ENCODE measurements at regions not wholly inside any gene's neighbourhood (a gene's known extent, or its start where the extent isn't known, plus 50 kb on each side); places are given as distances from the start of the nearest gene placed in this dataset.
"Not testable (repeated sequence)": the region's sequence is repeated elsewhere in the genome, so short reads cannot be mapped to it uniquely, and the experiment has no call there.

- TF ChIP-seq EZH2 (IDR thresholded peaks at IDR 0.05; ENCODE audit: insufficient read depth, poor library complexity, severe bottlenecking), result no peak
- no peak for TF ChIP-seq EZH2phosphoT487 (IDR thresholded peaks at IDR 0.05; ENCODE audit: insufficient read depth, low read depth)
- in situ Hi-C loops (cut with MboI), result loop anchor here (10.0 kb wide), 2 partner anchors 234 to 894 kb away; no protein-coding TSS in a partner anchor
- no peak overlapping the region for H2AFZ ChIP-seq
- peaks cover 12% of the 10 kb centered on the region for H3K79me2 ChIP-seq (ENCODE audit: insufficient read depth)
- peaks cover 3% of the 10 kb centered on the region; the same call in 1 of the 2 replicates for H4K20me1 ChIP-seq (ENCODE audit: insufficient read depth)
- WGBS, 2 experiments (ENCODE audit: low coverage in 1 of 2, low lambda C conversion rate in 2 of 2, missing lambda C conversion rate in 2 of 2), result 86 to 91% methylated on average over 7 of the region's 7 CpGs
- H3K4me3 ChIP-seq, result no peak overlapping the region
- H3K4me2 ChIP-seq (ENCODE audit: unreplicated experiment), result no peak overlapping the region
- no peak overlapping the region for H3K27ac ChIP-seq
- no peaks in the 10 kb centered on the region for H3K9me2 ChIP-seq (ENCODE audit: insufficient read depth)
- peaks cover 18% of the 10 kb centered on the region; the same call in 1 of the 2 replicates for H3F3A ChIP-seq (ENCODE audit: insufficient read depth)
- no peak overlapping the region for H3K9ac ChIP-seq
- no peaks in the 10 kb centered on the region for H3K9me3 ChIP-seq (ENCODE audit: low read depth)
- no peaks in the 10 kb centered on the region for H3K4me1 ChIP-seq (ENCODE audit: insufficient read depth)
- no peak for DNase-seq
- H3K27me3 ChIP-seq (replicated peaks; ENCODE audit: insufficient read depth), result no peaks in the 10 kb centered on the region
- H3K36me3 ChIP-seq (ENCODE audit: low read depth), result peaks cover 32% of the 10 kb centered on the region
Observed at GRCh38 chr22:25461301-25461700, 103.2 kb upstream of the GRK3 start.

GRCh38 chr22:25462474-25463346 lies 101.8 kb upstream of the GRK3 start:
- H2AFZ ChIP-seq; H3K9ac ChIP-seq; H3K4me3 ChIP-seq; H3K9me2 ChIP-seq (ENCODE audit: insufficient read depth); H3K9me3 ChIP-seq (ENCODE audit: low read depth); H3K27me3 ChIP-seq (replicated peaks; ENCODE audit: insufficient read depth); H3K4me2 ChIP-seq (ENCODE audit: unreplicated experiment); H3K79me2 ChIP-seq (ENCODE audit: insufficient read depth); H4K20me1 ChIP-seq (ENCODE audit: insufficient read depth); H3K4me1 ChIP-seq (ENCODE audit: insufficient read depth); H3K27ac ChIP-seq: not testable (repeated sequence)
- in situ Hi-C loops (cut with MboI), result loop anchor here (10.0 kb wide), 2 partner anchors 232 to 892 kb away; no protein-coding TSS in a partner anchor
- Histone ChIP-seq H3F3A (ENCODE audit: insufficient read depth) (peaks cover 18% of the 10 kb centered on the region; the same call in 1 of the 2 replicates), H3K36me3 (ENCODE audit: low read depth) (peaks cover 32% of the 10 kb centered on the region)
- 39 to 40% methylated on average over 15 of the region's 15 CpGs for WGBS, 2 experiments (ENCODE audit: low coverage in 1 of 2, low lambda C conversion rate in 2 of 2, missing lambda C conversion rate in 2 of 2)
- peak; percentile 88 for DNase-seq

GRCh38 chr22:25463347-25463628 lies 101.2 kb upstream of the GRK3 start:
- in situ Hi-C loops (cut with MboI), result loop anchor here (10.0 kb wide), 2 partner anchors 232 to 892 kb away; no protein-coding TSS in a partner anchor
- H3K27me3 ChIP-seq (replicated peaks; ENCODE audit: insufficient read depth); H2AFZ ChIP-seq; H3K4me3 ChIP-seq; H3K79me2 ChIP-seq (ENCODE audit: insufficient read depth); H3K9me2 ChIP-seq (ENCODE audit: insufficient read depth); H3K9me3 ChIP-seq (ENCODE audit: low read depth); H3K9ac ChIP-seq; H4K20me1 ChIP-seq (ENCODE audit: insufficient read depth); DNase-seq; H3K4me2 ChIP-seq (ENCODE audit: unreplicated experiment); H3K4me1 ChIP-seq (ENCODE audit: insufficient read depth); H3K27ac ChIP-seq: not testable (repeated sequence)
- Histone ChIP-seq H3F3A (ENCODE audit: insufficient read depth) (peaks cover 18% of the 10 kb centered on the region; the same call in 1 of the 2 replicates), H3K36me3 (ENCODE audit: low read depth) (peaks cover 32% of the 10 kb centered on the region)
- 76 to 79% methylated on average over 8 of the region's 8 CpGs for WGBS, 2 experiments (ENCODE audit: low coverage in 1 of 2, low lambda C conversion rate in 2 of 2, missing lambda C conversion rate in 2 of 2)

- not testable (repeated sequence) for H3K9me2 ChIP-seq (ENCODE audit: insufficient read depth); H3K9ac ChIP-seq; H3K4me2 ChIP-seq (ENCODE audit: unreplicated experiment); H3K4me3 ChIP-seq; DNase-seq; H3K4me1 ChIP-seq (ENCODE audit: insufficient read depth); H3K27ac ChIP-seq; H2AFZ ChIP-seq; H3K9me3 ChIP-seq (ENCODE audit: low read depth); H3K79me2 ChIP-seq (ENCODE audit: insufficient read depth); H4K20me1 ChIP-seq (ENCODE audit: insufficient read depth); H3K27me3 ChIP-seq (replicated peaks; ENCODE audit: insufficient read depth)
- 97 to 99% methylated on average over 9 of the region's 9 CpGs for WGBS, 2 experiments (ENCODE audit: low coverage in 1 of 2, low lambda C conversion rate in 2 of 2, missing lambda C conversion rate in 2 of 2)
- H3K36me3 ChIP-seq (ENCODE audit: low read depth), result peaks cover 25% of the 10 kb centered on the region
- H3F3A ChIP-seq (ENCODE audit: insufficient read depth), result peaks cover 18% of the 10 kb centered on the region; the same call in 1 of the 2 replicates
- in situ Hi-C loops (cut with MboI), result loop anchor here (10.0 kb wide), 2 partner anchors 230 to 890 kb away; no protein-coding TSS in a partner anchor
Observed at GRCh38 chr22:25464326-25464725, 100.1 kb upstream of the GRK3 start.

- 53 to 56% methylated on average over 4 of the region's 4 CpGs for WGBS, 2 experiments (ENCODE audit: low coverage in 1 of 2, low lambda C conversion rate in 2 of 2, missing lambda C conversion rate in 2 of 2)
- no peak overlapping the region for H3K9ac ChIP-seq
- H3K9me3 ChIP-seq (ENCODE audit: low read depth), result no peaks in the 10 kb centered on the region
- no peak overlapping the region for H3K27ac ChIP-seq
- in situ Hi-C loops (cut with MboI), result loop anchor here (10.0 kb wide), 2 partner anchors 229 to 889 kb away; no protein-coding TSS in a partner anchor
- no peak overlapping the region for H3K4me3 ChIP-seq
- H3K9me2 ChIP-seq (ENCODE audit: insufficient read depth), result no peaks in the 10 kb centered on the region
- H3K79me2 ChIP-seq (ENCODE audit: insufficient read depth), result no peaks in the 10 kb centered on the region
- peaks cover 11% of the 10 kb centered on the region for H3K36me3 ChIP-seq (ENCODE audit: low read depth)
- 0 out of 2 replicates have a peak, but pooled peaks cover 7% of the 10 kb centered on the region for H3F3A ChIP-seq (ENCODE audit: insufficient read depth)
- TF ChIP-seq EZH2 (IDR thresholded peaks at IDR 0.05; ENCODE audit: insufficient read depth, poor library complexity, severe bottlenecking) (no peak), EZH2phosphoT487 (IDR thresholded peaks at IDR 0.05; ENCODE audit: insufficient read depth, low read depth) (no peak)
- no peaks in the 10 kb centered on the region for H3K4me1 ChIP-seq (ENCODE audit: insufficient read depth)
- H4K20me1 ChIP-seq (ENCODE audit: insufficient read depth), result no peaks in the 10 kb centered on the region
- no peak overlapping the region for H3K4me2 ChIP-seq (ENCODE audit: unreplicated experiment)
- H2AFZ ChIP-seq, result no peak overlapping the region
- DNase-seq, result no peak
- H3K27me3 ChIP-seq (replicated peaks; ENCODE audit: insufficient read depth), result no peaks in the 10 kb centered on the region
Observed at GRCh38 chr22:25465949-25466348, 98.5 kb upstream of the GRK3 start.

All from GM23248 (cell line).